ENCODE measurements at regions not wholly inside any gene's neighbourhood (a gene's known extent, or its start where the extent isn't known, plus 50 kb on each side); places are given as distances from the start of the nearest gene placed in this dataset.
"Not testable (repeated sequence)": the region's sequence is repeated elsewhere in the genome, so short reads cannot be mapped to it uniquely, and the experiment has no call there.

- not testable (repeated sequence) for FAIRE-seq
Observed at GRCh38 chr6:76959177-76959576, 504.1 kb downstream of the HTR1B start.

GRCh38 chr6:76942203-76942966 is 520.9 kb downstream of the HTR1B start:
- no peak for FAIRE-seq

GRCh38 chr6:76940191-76940590 is 523.1 kb downstream of the HTR1B start:
- FAIRE-seq, result no peak

GRCh38 chr6:76914737-76915136 is 548.6 kb downstream of the HTR1B start:
- no peak for FAIRE-seq

- FAIRE-seq, result not testable (repeated sequence)
Observed at GRCh38 chr6:76905541-76905940, 557.8 kb downstream of the HTR1B start.

DNA sequence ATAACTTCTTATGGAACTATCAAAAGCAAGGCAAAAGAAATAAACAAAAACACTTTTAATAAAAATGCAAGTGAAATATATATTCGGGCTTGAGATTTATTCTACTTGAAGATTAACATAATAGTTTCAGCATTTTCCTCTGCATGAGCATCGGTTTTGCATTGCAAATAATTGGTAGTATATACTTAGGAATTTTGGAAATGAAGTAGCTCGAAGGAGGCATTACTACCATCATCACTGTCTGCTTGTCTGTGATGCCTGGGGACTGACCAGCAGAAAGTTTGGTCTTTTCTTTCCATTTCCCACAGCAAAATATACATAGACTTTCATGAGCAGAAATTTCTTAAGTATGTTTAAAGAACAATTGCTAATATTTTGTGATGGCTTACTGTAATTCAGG is 570.7 kb downstream of the HTR1B start:
- FAIRE-seq, result no peak

GRCh38 chr6:76888351-76888750 is 574.9 kb downstream of the HTR1B start:
- no peak for FAIRE-seq

DNA sequence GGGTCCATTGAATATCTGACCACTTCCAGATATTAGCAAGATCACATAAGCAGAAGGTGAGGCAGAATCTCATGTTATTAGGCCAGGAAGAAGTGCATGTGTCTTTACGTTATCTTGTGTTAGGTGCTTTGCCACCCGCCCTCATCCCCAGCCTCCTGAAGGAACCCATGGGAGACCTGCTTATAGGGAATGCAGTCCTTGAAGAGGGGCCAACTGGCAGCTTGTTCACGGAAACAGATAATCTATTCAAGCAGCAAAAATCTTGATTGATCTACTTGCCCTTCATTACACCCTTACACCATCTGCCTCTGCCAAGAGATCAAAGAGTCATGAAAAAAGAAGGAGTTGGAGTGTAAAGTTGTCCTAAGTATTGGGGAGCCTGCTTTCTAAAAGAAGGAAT is 576.4 kb downstream of the HTR1B start:
- no peak for FAIRE-seq

DNA sequence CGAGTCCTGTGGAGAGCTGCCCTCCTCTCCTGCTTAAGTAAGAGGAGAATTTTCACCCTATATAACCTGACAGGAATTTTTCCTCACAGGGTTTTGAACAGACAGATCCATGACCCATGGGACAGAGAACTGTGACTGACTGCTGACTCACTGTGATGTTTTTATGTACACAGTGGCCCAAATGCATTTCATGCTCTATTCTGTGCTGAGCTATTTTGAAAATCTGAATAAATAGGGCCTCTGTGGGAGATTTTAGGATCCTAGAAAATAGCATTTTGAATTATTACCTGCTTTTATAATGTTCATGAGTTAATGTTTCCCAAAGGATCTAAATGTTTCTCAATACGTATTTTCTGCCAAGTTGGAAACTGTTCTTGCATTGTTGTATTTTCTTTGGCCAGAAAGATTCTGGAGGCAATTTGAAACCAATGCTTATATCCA is 577.4 kb downstream of the HTR1B start:
- FAIRE-seq, result no peak

DNA sequence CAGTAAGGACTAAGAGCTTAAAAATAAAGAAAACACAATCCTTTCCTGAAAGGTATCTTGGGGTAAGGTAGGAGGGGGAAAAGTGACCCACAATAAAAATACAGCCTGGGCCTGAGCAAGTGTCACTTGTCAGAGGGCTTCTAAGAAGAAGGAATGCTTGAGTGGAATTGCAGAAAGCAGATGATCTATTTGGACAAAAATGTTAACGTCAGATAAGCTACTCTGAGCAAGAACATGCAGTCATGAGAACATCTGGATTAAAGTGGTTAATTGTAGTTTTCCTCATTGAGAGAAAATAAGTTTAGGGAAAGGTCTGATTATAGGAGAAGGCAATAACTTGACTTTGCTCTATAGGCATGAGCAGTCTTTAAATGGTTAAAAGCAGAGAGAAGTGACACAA is 581.9 kb downstream of the HTR1B start:
- FAIRE-seq, result no peak

GRCh38 chr6:76876922-76877553 is 586.3 kb downstream of the HTR1B start:
- FAIRE-seq, result peak; percentile 39

GRCh38 chr6:76876430-76876829 is 586.9 kb downstream of the HTR1B start:
- not testable (repeated sequence) for FAIRE-seq

DNA sequence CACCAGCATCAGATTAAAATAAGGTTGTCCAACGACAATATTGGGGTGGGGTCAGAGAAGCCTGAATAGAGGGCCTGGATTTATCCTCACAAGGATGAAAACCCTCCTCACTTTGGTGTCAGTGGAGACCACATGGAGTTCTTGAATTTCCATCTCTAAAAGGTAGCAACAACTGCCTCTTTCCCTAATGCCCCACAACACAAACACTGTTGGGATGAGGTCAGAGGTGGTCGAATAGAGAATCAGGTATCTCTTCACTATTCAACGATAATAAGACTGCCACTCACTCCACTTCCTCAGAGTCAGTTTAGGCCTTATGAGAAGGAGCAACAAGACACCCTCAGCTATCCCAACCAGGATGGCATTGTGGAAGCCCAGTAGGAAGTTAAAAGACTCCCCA is 596.1 kb downstream of the HTR1B start:
- FAIRE-seq, result no peak

DNA sequence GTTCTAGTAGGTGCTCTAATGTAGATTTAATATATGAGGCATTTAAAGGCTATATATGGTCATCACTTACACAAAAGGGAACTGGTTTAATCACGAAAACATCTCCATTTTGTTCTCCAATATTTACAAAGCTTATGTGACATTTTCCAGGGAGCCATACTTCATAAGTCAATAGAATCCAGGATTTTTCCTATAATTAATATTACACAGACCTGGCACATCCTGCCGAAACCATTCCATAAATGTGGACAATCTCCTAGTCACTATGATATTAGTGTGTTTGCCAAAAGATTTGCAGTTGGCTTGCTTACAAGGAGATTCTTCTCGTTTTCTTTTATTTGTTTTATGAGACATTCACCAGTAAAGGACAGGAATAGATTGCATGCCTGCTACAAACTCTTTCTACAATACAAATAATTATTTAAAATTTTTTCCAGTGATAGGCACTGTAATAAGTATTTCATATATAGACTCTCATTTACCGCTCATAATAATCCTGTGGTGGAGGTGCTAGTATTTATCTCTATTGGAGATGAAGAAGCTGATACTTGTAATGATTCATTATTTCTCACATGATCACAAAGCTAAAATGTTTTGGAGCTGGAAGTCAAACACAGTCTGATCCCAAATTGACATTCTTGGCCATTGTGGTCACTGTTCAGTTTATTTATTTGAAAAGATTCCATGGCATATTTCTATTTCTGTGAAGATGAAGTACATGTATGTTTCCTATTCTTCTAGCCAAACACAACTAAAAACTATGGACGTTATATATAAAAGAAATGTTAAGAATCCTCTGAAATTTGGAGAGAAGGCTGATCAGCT is 597.0 kb downstream of the HTR1B start:
- FAIRE-seq, result no peak

DNA sequence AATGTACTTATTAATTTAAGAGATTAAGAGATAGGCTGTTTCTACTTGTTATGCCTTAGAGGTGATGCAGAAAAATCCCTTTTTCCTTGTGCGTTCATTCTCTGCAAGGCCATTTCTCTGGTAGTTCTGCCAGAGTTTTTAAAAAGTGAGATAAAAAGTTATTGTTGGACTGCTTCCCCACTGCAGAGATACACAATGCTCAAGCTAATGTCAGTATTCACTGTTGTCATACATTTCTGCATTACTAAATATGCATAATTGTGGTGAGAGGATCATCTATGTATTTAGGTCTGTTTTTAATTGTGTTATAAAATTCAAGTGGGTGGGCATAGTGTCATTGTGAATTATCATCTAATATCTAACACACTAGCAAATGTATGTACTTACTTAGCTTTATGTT is 600.4 kb downstream of the HTR1B start:
- no peak for FAIRE-seq

GRCh38 chr6:76861403-76861802 is 601.9 kb downstream of the HTR1B start:
- no peak for FAIRE-seq

GRCh38 chr6:76856065-76856464 is 607.2 kb downstream of the HTR1B start:
- no peak for FAIRE-seq

DNA sequence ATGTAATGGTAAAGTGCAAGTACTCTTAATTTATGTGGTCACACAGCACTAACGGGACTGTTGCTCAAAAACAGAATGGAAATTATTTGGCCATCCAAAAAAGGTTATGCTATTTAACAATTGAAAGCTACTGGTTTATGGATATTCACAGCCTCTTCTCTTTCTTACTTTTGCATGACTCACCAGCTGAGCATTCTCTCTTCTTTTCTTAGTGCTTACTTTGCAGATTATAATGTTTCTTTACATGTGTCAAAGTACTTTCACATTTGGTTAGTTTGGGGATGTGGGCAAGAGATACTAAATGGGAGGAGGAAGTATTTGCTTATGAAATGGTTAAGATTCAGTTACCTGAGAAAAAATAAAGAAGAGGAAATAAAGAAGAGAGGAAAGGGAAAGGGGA is 610.5 kb downstream of the HTR1B start:
- no peak for FAIRE-seq

DNA sequence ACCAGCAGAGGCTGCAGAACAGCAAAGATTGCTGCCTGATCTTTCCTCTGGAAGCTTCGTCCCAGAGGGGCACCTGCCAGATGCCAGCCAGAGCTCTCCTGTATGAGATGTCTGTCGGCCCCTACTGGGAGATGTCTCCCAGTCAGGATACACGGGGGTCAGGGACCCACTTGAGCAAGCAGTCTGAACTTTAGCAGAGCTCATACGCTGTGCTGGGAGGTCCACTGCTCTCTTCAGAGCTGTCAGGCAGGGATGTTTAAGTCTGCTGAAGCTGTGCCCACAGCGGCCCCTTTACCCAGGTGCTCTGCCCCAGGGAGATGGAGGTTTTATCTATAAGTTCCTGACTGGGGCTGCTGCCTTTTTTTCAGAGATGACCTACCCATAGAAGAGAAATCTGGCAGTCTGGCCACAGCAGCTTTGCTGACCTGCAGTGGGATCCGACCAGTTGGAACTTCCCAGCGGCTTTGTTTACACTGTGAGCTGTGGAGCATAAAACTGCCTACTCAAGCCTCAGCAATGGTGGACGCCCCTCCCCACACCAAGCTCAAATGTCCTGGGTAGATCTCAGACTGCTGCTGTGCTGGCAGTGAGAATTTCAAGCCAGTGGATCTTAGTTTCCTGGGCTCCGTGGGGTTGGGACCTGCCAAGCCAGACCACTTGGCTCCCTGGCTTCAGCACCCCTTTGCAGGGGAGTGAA is 613.9 kb downstream of the HTR1B start:
- FAIRE-seq, result not testable (repeated sequence)

DNA sequence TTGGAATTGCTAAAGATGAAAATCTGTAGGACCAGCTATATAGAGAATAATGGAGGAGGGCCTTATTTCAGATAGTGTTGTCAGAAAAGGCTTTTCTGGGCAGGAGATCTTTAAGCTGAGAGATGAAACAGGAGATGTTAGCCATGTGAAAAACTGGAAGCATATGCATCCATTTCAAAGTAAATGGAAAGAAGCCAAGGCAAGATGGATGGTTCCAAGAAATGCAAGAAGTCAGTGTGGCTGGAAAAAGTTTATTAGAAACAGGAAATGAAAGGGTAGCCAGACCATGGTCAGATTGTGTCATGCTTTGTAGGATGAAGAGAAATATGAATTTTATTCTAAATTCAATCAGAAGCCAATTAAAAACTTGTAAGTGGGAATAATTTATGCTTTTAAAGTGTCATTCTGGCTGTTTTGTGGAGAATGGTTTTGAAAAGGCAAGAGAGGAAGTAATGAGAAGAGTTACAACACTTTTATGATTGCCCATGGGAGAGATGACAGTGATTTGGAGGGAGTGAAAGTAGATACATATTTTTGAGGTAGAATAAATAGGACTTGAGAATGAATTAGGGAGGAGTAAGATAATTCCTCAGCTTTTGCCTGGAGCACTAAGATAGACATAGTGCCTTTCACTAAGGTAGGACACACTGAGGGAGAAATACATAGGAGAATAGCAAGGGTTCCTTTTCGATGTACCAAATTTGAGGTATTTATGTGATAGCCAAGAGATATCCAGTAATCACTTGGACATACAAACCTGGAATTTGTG is 620.1 kb downstream of the HTR1B start:
- FAIRE-seq, result no peak

GRCh38 chr6:76840865-76841264 is 622.4 kb downstream of the HTR1B start:
- no peak for FAIRE-seq

Measured in endometrium (tissue), 2 donors.